Middle frontal gyrus (tissue), 1 donor: ENCODE measurements at regions not wholly inside any gene's neighbourhood (a gene's known extent, or its start where the extent isn't known, plus 50 kb on each side); places are given as distances from the start of the nearest gene placed in this dataset.

ENCODE experiments used
- DNase-seq: peaks from one replicate; pipeline ENCODE4 v3.0.0-alpha.2; 2015; ENCODE audit warnings: low spot score; ENCODE audit errors: extremely low spot score

GRCh38 chr2:207403950-207404349 is 125.8 kb upstream of the CREB1 start:
- DNase-seq: no peak

GRCh38 chr2:207405150-207405549 is 124.6 kb upstream of the CREB1 start:
- DNase-seq: no peak

- DNase-seq: no peak
Measured at GRCh38 chr2:207408086-207408794, 121.5 kb upstream of the CREB1 start.

DNA sequence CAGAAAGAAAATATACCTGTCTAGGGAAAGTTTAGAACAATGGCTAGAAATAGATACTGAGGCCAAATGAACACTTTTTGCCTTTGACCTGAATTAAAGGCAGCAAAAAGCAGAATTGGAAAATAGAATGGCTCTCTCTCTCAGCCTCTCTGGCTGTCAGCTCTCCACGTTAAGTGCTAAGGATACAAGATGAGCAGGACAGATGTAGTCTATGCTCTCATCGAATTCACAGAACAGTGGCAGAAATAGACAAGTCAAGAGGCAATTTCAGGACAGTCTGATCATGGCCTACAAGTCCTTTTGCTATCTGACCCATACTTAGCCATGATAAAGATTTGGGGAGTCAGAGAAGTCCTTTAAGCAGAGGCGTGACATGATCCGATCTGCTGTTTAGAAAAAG is 120.2 kb upstream of the CREB1 start:
- no peak for DNase-seq

DNA sequence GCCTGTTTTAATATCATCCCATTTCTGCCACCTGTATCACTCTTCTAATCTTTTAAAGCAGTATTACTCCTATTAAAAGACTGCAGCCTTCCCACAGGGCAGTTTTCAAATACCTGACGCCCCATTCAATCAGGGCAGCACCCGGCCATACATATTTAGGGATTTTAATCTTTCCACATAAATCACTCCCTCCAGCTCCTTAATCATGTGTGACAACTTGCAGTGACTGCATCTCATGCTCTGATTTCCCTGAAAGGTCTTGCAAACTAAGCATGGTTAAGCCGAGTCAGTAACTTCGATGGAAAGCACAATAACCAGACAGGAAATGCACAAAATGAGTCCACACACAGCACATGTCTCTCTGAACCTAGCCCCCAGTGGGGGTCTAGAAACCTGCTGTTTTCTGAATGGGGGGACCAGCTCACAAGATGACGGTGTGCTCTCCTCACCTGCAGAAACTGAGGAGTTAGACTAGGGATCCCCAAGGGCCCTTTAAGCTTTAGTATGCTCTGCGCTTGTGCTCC is 116.9 kb upstream of the CREB1 start:
- DNase-seq: no peak

DNA sequence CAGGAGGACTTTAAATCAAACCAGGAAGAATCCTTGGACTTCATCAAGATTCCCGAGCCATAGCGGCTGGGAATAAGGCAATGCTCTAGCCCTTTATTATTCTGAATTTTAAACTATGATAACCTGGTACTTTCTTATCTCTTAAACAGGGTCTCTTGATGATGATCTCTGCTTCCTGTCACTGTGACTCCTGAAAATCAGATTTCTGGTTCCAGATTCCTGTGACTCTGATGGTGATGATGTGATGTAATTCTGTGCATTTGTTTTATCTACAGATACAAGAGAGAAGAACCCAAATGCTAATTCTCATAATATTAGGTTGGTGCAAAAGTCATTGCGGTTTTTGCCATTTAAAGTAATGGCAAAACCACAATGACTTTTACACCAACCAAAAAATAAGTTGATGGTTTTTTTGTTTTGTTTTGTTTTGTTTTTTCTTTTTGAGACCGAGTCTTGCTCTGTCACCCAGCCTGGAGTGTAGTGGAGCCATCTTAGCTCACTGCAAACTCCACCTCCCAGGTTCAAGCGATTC is 116.3 kb upstream of the CREB1 start:
- DNase-seq: no peak

DNA sequence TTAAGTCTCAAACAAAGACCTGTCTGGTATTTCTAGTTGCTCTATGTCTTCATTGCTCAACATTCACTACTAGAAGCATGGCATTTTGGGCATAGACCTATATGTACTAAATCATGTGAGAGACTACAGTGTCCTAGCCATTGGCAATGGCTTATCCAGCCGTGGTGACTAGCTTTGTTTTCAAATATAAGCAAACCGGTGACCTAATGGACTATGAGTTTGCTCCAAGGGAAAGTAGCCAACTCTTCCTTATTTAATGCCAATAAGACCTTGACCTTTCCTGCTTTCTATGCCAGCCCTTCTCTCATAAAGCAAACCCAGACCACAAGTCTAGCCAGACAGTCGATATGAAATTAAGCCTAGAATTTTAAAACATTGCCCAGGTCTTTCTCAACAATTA is 113.7 kb upstream of the CREB1 start:
- DNase-seq: no peak

DNA sequence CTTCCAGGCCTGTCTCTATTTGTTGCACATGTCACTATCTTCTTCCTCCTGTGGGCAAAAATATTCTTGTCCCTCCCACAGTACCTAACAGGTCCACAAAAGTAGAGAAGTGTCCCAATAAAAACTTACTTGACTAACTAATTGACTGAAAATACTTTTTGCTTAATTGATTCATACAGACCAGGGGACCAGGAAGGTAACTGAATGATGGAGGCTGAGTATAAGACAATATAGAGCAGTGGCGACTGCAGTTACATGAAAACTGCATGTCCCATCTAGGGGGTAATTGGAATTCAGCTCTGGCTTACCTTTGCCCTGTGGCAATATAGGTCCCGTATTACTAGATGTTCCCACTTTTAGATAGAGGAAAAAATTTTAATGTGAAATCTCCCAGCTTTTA is 112.9 kb upstream of the CREB1 start:
- no peak for DNase-seq

GRCh38 chr2:207417301-207417718 is 112.5 kb upstream of the CREB1 start:
- no peak for DNase-seq

- DNase-seq: no peak
Measured at GRCh38 chr2:207418419-207418818, 111.3 kb upstream of the CREB1 start.

GRCh38 chr2:207419331-207419730 is 110.4 kb upstream of the CREB1 start:
- no peak for DNase-seq

DNA sequence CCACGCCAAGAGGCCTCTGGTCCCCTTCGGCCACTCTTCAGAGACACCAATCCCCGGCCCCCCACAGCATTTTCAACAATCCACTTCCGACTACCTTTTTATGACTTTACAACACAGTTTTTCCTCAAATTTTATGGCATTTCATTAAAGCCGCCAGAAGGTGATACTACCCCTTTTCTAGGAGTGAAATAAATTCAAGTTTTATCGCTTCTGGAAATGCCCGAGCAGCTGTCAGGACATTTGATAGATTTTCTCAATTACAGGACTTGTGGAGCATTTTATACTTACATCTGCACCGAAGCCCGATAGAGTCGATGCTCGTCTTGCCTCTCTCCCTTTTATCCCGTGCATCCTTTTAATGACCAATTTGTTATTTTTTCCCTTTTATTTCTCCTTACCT is 108.1 kb upstream of the CREB1 start:
- no peak for DNase-seq

DNA sequence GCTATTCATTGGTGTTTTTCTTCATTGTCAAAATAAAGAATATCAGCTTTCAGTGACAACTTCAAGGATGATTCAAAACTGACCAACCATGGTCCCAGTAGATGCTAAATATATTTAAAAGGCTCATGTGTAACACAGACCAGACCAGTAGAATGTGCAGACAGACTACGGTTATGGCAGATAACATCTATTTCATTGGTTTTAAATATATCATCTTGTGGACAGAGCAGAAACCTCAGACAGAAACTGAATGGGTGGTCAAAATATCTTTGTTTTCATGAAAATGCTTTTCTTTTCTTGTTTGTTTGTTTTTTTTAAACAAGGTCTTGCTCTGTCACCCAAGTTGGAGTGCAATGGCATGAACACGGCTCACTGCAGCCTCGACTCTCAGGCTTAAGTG is 107.4 kb upstream of the CREB1 start:
- DNase-seq: no peak

GRCh38 chr2:207423886-207424285 is 105.9 kb upstream of the CREB1 start:
- DNase-seq: no peak

GRCh38 chr2:207427986-207428385 is 101.8 kb upstream of the CREB1 start:
- DNase-seq: no peak

DNA sequence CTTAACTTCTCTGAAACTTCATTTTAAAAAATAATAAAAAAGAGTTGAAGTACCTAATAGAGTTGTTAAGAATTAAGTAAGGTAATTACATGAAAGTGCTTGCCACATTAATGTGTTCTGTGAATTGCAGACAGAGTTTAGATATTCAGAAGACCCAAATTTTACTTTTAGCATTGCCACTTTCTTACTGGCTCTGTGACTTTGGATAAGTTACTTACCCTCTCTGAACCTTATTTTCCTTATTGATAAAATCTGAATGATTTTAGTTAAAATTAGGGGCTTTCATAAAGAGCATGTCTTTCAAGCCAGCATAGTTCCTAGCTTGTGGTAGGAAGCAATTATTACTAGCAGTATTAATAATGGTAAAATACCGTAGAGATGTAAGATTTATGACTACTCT is 101.2 kb upstream of the CREB1 start:
- DNase-seq: no peak

- no peak for DNase-seq
Measured at GRCh38 chr2:207432453-207432852, 97.3 kb upstream of the CREB1 start.

GRCh38 chr2:207434306-207434705 is 95.5 kb upstream of the CREB1 start:
- no peak for DNase-seq

GRCh38 chr2:207434899-207435465 is 94.8 kb upstream of the CREB1 start:
- DNase-seq: no peak

GRCh38 chr2:207437136-207437523 is 92.6 kb upstream of the CREB1 start:
- no peak for DNase-seq

GRCh38 chr2:207437524-207438143 is 92.1 kb upstream of the CREB1 start:
- DNase-seq: no peak

- no peak for DNase-seq
Measured at GRCh38 chr2:207438414-207439126, 91.2 kb upstream of the CREB1 start.
